GM12875 (cell line): ENCODE measurements at regions not wholly inside any gene's neighbourhood (a gene's known extent, or its start where the extent isn't known, plus 50 kb on each side); places are given as distances from the start of the nearest gene placed in this dataset.

ENCODE experiments used
- H3K4me3 ChIP-seq: one replicate; pipeline ENCODE4 v1.5.1; 2011; ENCODE audit warnings: low read depth, low read length, control low read depth
- CTCF ChIP-seq: IDR thresholded peaks from 2 replicates; pipeline ENCODE4 v1.5.1; 2011; ENCODE audit warnings: low read depth, mild to moderate bottlenecking, control low read depth, inconsistent platforms, low read length, moderate library complexity, borderline replicate concordance; ENCODE audit not compliant: insufficient read depth

GRCh38 chr7:82685214-82685613 lies 241.6 kb upstream of the CACNA2D1 start:
- no peak for TF ChIP-seq CTCF

DNA sequence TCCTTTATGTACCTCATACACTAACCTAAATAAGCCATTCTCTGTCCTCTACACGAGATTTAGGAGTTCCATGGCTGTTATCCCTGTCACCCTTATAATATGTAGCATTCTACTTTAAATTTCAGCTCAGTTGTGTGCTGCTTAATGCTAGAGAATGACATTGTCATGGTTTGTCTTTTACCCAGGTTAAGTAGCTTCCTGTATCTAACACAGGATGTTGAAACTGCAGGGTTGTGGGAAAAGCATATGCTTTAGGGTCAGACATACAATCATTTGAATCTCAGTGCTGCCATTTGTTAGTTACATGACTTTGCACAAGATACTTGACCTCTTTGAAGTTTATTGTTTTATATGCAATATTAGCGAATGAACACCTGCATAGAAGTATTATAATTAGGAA lies 235.1 kb upstream of the CACNA2D1 start:
- no peak for TF ChIP-seq CTCF
- no peak overlapping the region for H3K4me3 ChIP-seq

More at GRCh38 chr7:82685214-82685613, 241.6 kb upstream of the CACNA2D1 start:
- H3K4me3 ChIP-seq, result no peak overlapping the region

- TF ChIP-seq CTCF, result no peak
- H3K4me3 ChIP-seq, result no peak overlapping the region
Observed at GRCh38 chr7:82678259-82678658, 234.7 kb upstream of the CACNA2D1 start.

DNA sequence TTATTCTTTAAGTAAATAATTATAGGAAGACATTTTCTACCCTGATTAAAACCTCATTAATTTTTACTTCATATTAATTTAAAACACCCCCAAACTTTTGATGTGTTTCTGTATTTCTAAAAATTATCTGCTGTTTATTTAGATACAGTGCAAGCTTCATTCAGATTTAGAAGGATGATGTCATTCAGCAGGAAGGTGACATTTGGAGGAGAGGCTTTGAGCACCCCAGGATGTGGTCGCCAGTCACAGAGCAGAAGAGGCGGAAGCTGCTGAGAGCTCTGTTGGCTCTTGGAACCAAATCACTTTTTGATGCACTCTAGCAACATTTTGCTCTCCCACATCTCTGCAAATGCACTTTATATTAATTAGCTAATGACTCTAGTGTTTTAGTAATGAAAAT lies 233.9 kb upstream of the CACNA2D1 start:
- no peak for TF ChIP-seq CTCF

GRCh38 chr7:82676777-82677463 lies 233.3 kb upstream of the CACNA2D1 start:
- no peak for TF ChIP-seq CTCF
- no peak overlapping the region for H3K4me3 ChIP-seq

More for the DNA sequence above, 233.9 kb upstream of the CACNA2D1 start:
- no peak overlapping the region for H3K4me3 ChIP-seq

DNA sequence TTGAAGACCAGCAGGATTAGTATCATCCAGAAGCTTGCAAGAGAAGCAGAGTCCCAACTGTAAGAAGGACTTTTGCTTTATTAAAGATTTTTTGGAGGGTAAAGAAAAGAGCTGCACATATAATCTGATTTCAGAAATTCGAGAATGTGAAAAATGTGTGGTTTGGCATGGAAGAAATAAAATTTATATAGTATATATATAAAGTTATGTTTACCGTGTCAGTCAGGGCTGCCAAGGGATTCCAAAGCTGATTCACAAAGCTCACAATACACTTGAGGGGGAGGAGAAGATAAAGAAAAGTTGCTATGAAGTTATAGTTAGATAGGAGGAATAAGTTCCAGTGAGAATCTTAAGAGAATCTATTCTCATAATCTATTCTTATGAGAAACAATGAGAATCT lies 231.8 kb upstream of the CACNA2D1 start:
- TF ChIP-seq CTCF, result no peak
- H3K4me3 ChIP-seq, result no peak overlapping the region

DNA sequence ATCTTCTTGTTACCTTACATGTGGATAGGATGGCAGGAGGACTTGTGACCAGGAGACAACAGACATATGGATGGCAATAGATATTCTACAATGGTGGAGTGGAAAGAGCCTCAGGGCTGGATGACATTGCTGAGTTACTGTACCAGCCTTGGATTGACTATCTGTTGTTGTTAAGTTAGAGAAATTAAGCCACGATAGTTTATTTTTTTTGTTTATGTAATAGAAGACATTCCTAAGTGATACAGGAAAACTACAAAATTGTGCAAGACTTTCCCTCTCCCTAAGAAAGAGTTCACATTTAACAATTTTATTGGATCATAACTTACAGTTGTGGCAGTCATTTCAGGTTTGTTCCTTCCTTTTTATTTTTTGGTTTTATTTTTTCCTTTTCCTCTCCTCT lies 230.7 kb upstream of the CACNA2D1 start:
- no peak for TF ChIP-seq CTCF
- no peak overlapping the region for H3K4me3 ChIP-seq
